ENCODE measurements at regions not wholly inside any gene's neighbourhood (a gene's known extent, or its start where the extent isn't known, plus 50 kb on each side); places are given as distances from the start of the nearest gene placed in this dataset.
A peak's percentile ranks its signal among the peaks of the same experiment; 100 is the strongest.

GRCh38 chr16:73286346-73287267 lies 238.7 kb upstream of the ZFHX3 start:
- H3K9me3 ChIP-seq (ENCODE audit: control insufficient read depth in 2 of 2, low read length in 2 of 2): no peaks in the 10 kb centered on the region
- no peak overlapping the region for H3K9ac ChIP-seq (ENCODE audit: low read depth in 1 of 2, low read length in 2 of 2)
- H3K27me3 ChIP-seq (ENCODE audit: control insufficient read depth in 2 of 2, insufficient read depth in 2 of 2, low read length in 2 of 2): no peaks in the 10 kb centered on the region
- no peaks in the 10 kb centered on the region for H3K36me3 ChIP-seq (ENCODE audit: control insufficient read depth in 2 of 2, insufficient read depth in 2 of 2, low read length in 2 of 2)
- H3K4me3 ChIP-seq (ENCODE audit: low read length in 2 of 2): no peak overlapping the region
- no peaks in the 10 kb centered on the region for H3K4me1 ChIP-seq (ENCODE audit: control insufficient read depth in 2 of 2, insufficient read depth in 2 of 2, low read length in 2 of 2)
- H3K27ac ChIP-seq (ENCODE audit: low read depth in 2 of 2, low read length in 2 of 2): no peak overlapping the region

- Histone ChIP-seq H3K27ac (ENCODE audit: low read depth in 2 of 2, low read length in 2 of 2) (no peak overlapping the region), H3K36me3 (ENCODE audit: control insufficient read depth in 2 of 2, insufficient read depth in 2 of 2, low read length in 2 of 2) (no peaks in the 10 kb centered on the region), H3K4me1 (ENCODE audit: control insufficient read depth in 2 of 2, insufficient read depth in 2 of 2, low read length in 2 of 2) (no peaks in the 10 kb centered on the region), H3K4me3 (ENCODE audit: low read length in 2 of 2) (no peak overlapping the region), H3K27me3 (ENCODE audit: control insufficient read depth in 2 of 2, insufficient read depth in 2 of 2, low read length in 2 of 2) (no peaks in the 10 kb centered on the region), H3K9ac (ENCODE audit: low read depth in 1 of 2, low read length in 2 of 2) (no peak overlapping the region), H3K9me3 (ENCODE audit: control insufficient read depth in 2 of 2, low read length in 2 of 2) (no peaks in the 10 kb centered on the region)
Measured at GRCh38 chr16:73285436-73286201, 237.7 kb upstream of the ZFHX3 start.

GRCh38 chr16:73280388-73280787 lies 232.5 kb upstream of the ZFHX3 start:
- Histone ChIP-seq H3K27me3 (ENCODE audit: control insufficient read depth in 2 of 2, insufficient read depth in 2 of 2, low read length in 2 of 2) (no peaks in the 10 kb centered on the region), H3K4me3 (ENCODE audit: low read length in 2 of 2) (no peak overlapping the region), H3K27ac (ENCODE audit: low read depth in 2 of 2, low read length in 2 of 2) (no peak overlapping the region), H3K4me1 (ENCODE audit: control insufficient read depth in 2 of 2, insufficient read depth in 2 of 2, low read length in 2 of 2) (no peaks in the 10 kb centered on the region), H3K9ac (ENCODE audit: low read depth in 1 of 2, low read length in 2 of 2) (no peak overlapping the region), H3K9me3 (ENCODE audit: control insufficient read depth in 2 of 2, low read length in 2 of 2) (no peaks in the 10 kb centered on the region), H3K36me3 (ENCODE audit: control insufficient read depth in 2 of 2, insufficient read depth in 2 of 2, low read length in 2 of 2) (no peaks in the 10 kb centered on the region)

GRCh38 chr16:73279451-73279850 lies 231.5 kb upstream of the ZFHX3 start:
- no peak overlapping the region for H3K27ac ChIP-seq (ENCODE audit: low read depth in 2 of 2, low read length in 2 of 2)
- peaks cover 2 to 5% of the 10 kb centered on the region in 2 donors for H3K4me1 ChIP-seq (ENCODE audit: control insufficient read depth in 2 of 2, insufficient read depth in 2 of 2, low read length in 2 of 2)
- no peaks in the 10 kb centered on the region for H3K27me3 ChIP-seq (ENCODE audit: control insufficient read depth in 2 of 2, insufficient read depth in 2 of 2, low read length in 2 of 2)
- no peak overlapping the region for H3K9ac ChIP-seq (ENCODE audit: low read depth in 1 of 2, low read length in 2 of 2)
- no peak overlapping the region for H3K4me3 ChIP-seq (ENCODE audit: low read length in 2 of 2)
- H3K9me3 ChIP-seq (ENCODE audit: control insufficient read depth in 2 of 2, low read length in 2 of 2): no peaks in the 10 kb centered on the region
- no peaks in the 10 kb centered on the region for H3K36me3 ChIP-seq (ENCODE audit: control insufficient read depth in 2 of 2, insufficient read depth in 2 of 2, low read length in 2 of 2)

GRCh38 chr16:73277071-73277470 lies 229.1 kb upstream of the ZFHX3 start:
- Histone ChIP-seq H3K9me3 (ENCODE audit: control insufficient read depth in 2 of 2, low read length in 2 of 2) (no peaks in the 10 kb centered on the region), H3K36me3 (ENCODE audit: control insufficient read depth in 2 of 2, insufficient read depth in 2 of 2, low read length in 2 of 2) (no peaks in the 10 kb centered on the region), H3K4me3 (ENCODE audit: low read length in 2 of 2) (no peak overlapping the region), H3K27ac (ENCODE audit: low read depth in 2 of 2, low read length in 2 of 2) (no peak overlapping the region), H3K4me1 (ENCODE audit: control insufficient read depth in 2 of 2, insufficient read depth in 2 of 2, low read length in 2 of 2) (peaks cover 3 to 10% of the 10 kb centered on the region in 2 donors), H3K27me3 (ENCODE audit: control insufficient read depth in 2 of 2, insufficient read depth in 2 of 2, low read length in 2 of 2) (no peaks in the 10 kb centered on the region), H3K9ac (ENCODE audit: low read depth in 1 of 2, low read length in 2 of 2) (no peak overlapping the region)

GRCh38 chr16:73275448-73275847 lies 227.5 kb upstream of the ZFHX3 start:
- H3K36me3 ChIP-seq (ENCODE audit: control insufficient read depth in 2 of 2, insufficient read depth in 2 of 2, low read length in 2 of 2): no peaks in the 10 kb centered on the region
- no peak overlapping the region for H3K4me3 ChIP-seq (ENCODE audit: low read length in 2 of 2)
- H3K9me3 ChIP-seq (ENCODE audit: control insufficient read depth in 2 of 2, low read length in 2 of 2): no peaks in the 10 kb centered on the region
- peaks cover 3 to 10% of the 10 kb centered on the region in 2 donors for H3K4me1 ChIP-seq (ENCODE audit: control insufficient read depth in 2 of 2, insufficient read depth in 2 of 2, low read length in 2 of 2)
- no peak overlapping the region for H3K9ac ChIP-seq (ENCODE audit: low read depth in 1 of 2, low read length in 2 of 2)
- H3K27ac ChIP-seq (ENCODE audit: low read depth in 2 of 2, low read length in 2 of 2): no peak overlapping the region
- no peaks in the 10 kb centered on the region for H3K27me3 ChIP-seq (ENCODE audit: control insufficient read depth in 2 of 2, insufficient read depth in 2 of 2, low read length in 2 of 2)

GRCh38 chr16:73275024-73275423 lies 227.1 kb upstream of the ZFHX3 start:
- no peaks in the 10 kb centered on the region for H3K36me3 ChIP-seq (ENCODE audit: control insufficient read depth in 2 of 2, insufficient read depth in 2 of 2, low read length in 2 of 2)
- peaks cover 3 to 10% of the 10 kb centered on the region in 2 donors for H3K4me1 ChIP-seq (ENCODE audit: control insufficient read depth in 2 of 2, insufficient read depth in 2 of 2, low read length in 2 of 2)
- no peak overlapping the region for H3K9ac ChIP-seq (ENCODE audit: low read depth in 1 of 2, low read length in 2 of 2)
- H3K4me3 ChIP-seq (ENCODE audit: low read length in 2 of 2): no peak overlapping the region
- no peaks in the 10 kb centered on the region for H3K9me3 ChIP-seq (ENCODE audit: control insufficient read depth in 2 of 2, low read length in 2 of 2)
- peak overlapping the region in 1 of 2 donors; percentile 24 for H3K27ac ChIP-seq (ENCODE audit: low read depth in 2 of 2, low read length in 2 of 2)
- H3K27me3 ChIP-seq (ENCODE audit: control insufficient read depth in 2 of 2, insufficient read depth in 2 of 2, low read length in 2 of 2): no peaks in the 10 kb centered on the region

- Histone ChIP-seq H3K27ac (ENCODE audit: low read depth in 2 of 2, low read length in 2 of 2) (no peak overlapping the region), H3K36me3 (ENCODE audit: control insufficient read depth in 2 of 2, insufficient read depth in 2 of 2, low read length in 2 of 2) (no peaks in the 10 kb centered on the region), H3K9ac (ENCODE audit: low read depth in 1 of 2, low read length in 2 of 2) (no peak overlapping the region), H3K4me1 (ENCODE audit: control insufficient read depth in 2 of 2, insufficient read depth in 2 of 2, low read length in 2 of 2) (peaks cover 3 to 10% of the 10 kb centered on the region in 2 donors), H3K4me3 (ENCODE audit: low read length in 2 of 2) (no peak overlapping the region), H3K9me3 (ENCODE audit: control insufficient read depth in 2 of 2, low read length in 2 of 2) (no peaks in the 10 kb centered on the region), H3K27me3 (ENCODE audit: control insufficient read depth in 2 of 2, insufficient read depth in 2 of 2, low read length in 2 of 2) (no peaks in the 10 kb centered on the region)
Measured at GRCh38 chr16:73274140-73274539, 226.2 kb upstream of the ZFHX3 start.

- Histone ChIP-seq H3K27ac (ENCODE audit: low read depth in 2 of 2, low read length in 2 of 2) (no peak overlapping the region), H3K9me3 (ENCODE audit: control insufficient read depth in 2 of 2, low read length in 2 of 2) (no peaks in the 10 kb centered on the region), H3K9ac (ENCODE audit: low read depth in 1 of 2, low read length in 2 of 2) (no peak overlapping the region), H3K36me3 (ENCODE audit: control insufficient read depth in 2 of 2, insufficient read depth in 2 of 2, low read length in 2 of 2) (no peaks in the 10 kb centered on the region), H3K4me3 (ENCODE audit: low read length in 2 of 2) (no peak overlapping the region), H3K4me1 (ENCODE audit: control insufficient read depth in 2 of 2, insufficient read depth in 2 of 2, low read length in 2 of 2) (no peaks in the 10 kb centered on the region), H3K27me3 (ENCODE audit: control insufficient read depth in 2 of 2, insufficient read depth in 2 of 2, low read length in 2 of 2) (no peaks in the 10 kb centered on the region)
Measured at GRCh38 chr16:73268366-73268993, 220.6 kb upstream of the ZFHX3 start.

GRCh38 chr16:73265935-73266334 lies 218.0 kb upstream of the ZFHX3 start:
- Histone ChIP-seq H3K4me3 (ENCODE audit: low read length in 2 of 2) (no peak overlapping the region), H3K9me3 (ENCODE audit: control insufficient read depth in 2 of 2, low read length in 2 of 2) (no peaks in the 10 kb centered on the region), H3K27me3 (ENCODE audit: control insufficient read depth in 2 of 2, insufficient read depth in 2 of 2, low read length in 2 of 2) (no peaks in the 10 kb centered on the region), H3K27ac (ENCODE audit: low read depth in 2 of 2, low read length in 2 of 2) (no peak overlapping the region), H3K4me1 (ENCODE audit: control insufficient read depth in 2 of 2, insufficient read depth in 2 of 2, low read length in 2 of 2) (no peaks in the 10 kb centered on the region), H3K9ac (ENCODE audit: low read depth in 1 of 2, low read length in 2 of 2) (no peak overlapping the region), H3K36me3 (ENCODE audit: control insufficient read depth in 2 of 2, insufficient read depth in 2 of 2, low read length in 2 of 2) (no peaks in the 10 kb centered on the region)
